ENCODE measurements at regions not wholly inside any gene's neighbourhood (a gene's known extent, or its start where the extent isn't known, plus 50 kb on each side); places are given as distances from the start of the nearest gene placed in this dataset.

- H3K4me3 Mint-ChIP-seq (ENCODE audit: low read depth, unreplicated experiment): no peak overlapping the region
- H3K4me1 Mint-ChIP-seq (ENCODE audit: low read depth, unreplicated experiment): no peaks in the 10 kb centered on the region
- no peak for DNase-seq
- H3K27ac Mint-ChIP-seq (ENCODE audit: unreplicated experiment): no peak overlapping the region
- no peaks in the 10 kb centered on the region for H3K36me3 Mint-ChIP-seq (ENCODE audit: insufficient read depth, unreplicated experiment)
- no TSS peak for BruUV-seq (replicated peaks)
- H3K27me3 Mint-ChIP-seq (ENCODE audit: unreplicated experiment): no peaks in the 10 kb centered on the region
- peaks cover 5% of the 10 kb centered on the region for H3K9me3 Mint-ChIP-seq (ENCODE audit: low read depth, unreplicated experiment)
- TF ChIP-seq CTCF (IDR thresholded peaks at IDR 0.05; ENCODE audit: unreplicated experiment): no peak
- intact Hi-C loops (cut with micrococcal nuclease; ENCODE audit: unreplicated experiment): no loop called here
- CTCF ChIA-PET: no interaction called here
Measured at GRCh38 chrX:1011691-1012283, 200.7 kb downstream of the CRLF2 start.

GRCh38 chrX:1009771-1010170 lies 202.7 kb downstream of the CRLF2 start:
- H3K27me3 Mint-ChIP-seq (ENCODE audit: unreplicated experiment): no peaks in the 10 kb centered on the region
- no peak overlapping the region for H3K4me3 Mint-ChIP-seq (ENCODE audit: low read depth, unreplicated experiment)
- H3K36me3 Mint-ChIP-seq (ENCODE audit: insufficient read depth, unreplicated experiment): no peaks in the 10 kb centered on the region
- no peak overlapping the region for H3K27ac Mint-ChIP-seq (ENCODE audit: unreplicated experiment)
- no TSS peak for BruUV-seq (replicated peaks)
- DNase-seq: no peak
- CTCF ChIA-PET: no interaction called here
- intact Hi-C loops (cut with micrococcal nuclease; ENCODE audit: unreplicated experiment): no loop called here
- TF ChIP-seq CTCF (IDR thresholded peaks at IDR 0.05; ENCODE audit: unreplicated experiment): no peak
- no peaks in the 10 kb centered on the region for H3K4me1 Mint-ChIP-seq (ENCODE audit: low read depth, unreplicated experiment)
- peaks cover 5% of the 10 kb centered on the region for H3K9me3 Mint-ChIP-seq (ENCODE audit: low read depth, unreplicated experiment)

- intact Hi-C loops (cut with micrococcal nuclease; ENCODE audit: unreplicated experiment): no loop called here
- H3K9me3 Mint-ChIP-seq (ENCODE audit: low read depth, unreplicated experiment): peaks cover 4% of the 10 kb centered on the region
- no peaks in the 10 kb centered on the region for H3K27me3 Mint-ChIP-seq (ENCODE audit: unreplicated experiment)
- DNase-seq: no peak
- no peak overlapping the region for H3K4me3 Mint-ChIP-seq (ENCODE audit: low read depth, unreplicated experiment)
- no TSS peak for BruUV-seq (replicated peaks)
- CTCF ChIA-PET: no interaction called here
- H3K4me1 Mint-ChIP-seq (ENCODE audit: low read depth, unreplicated experiment): no peaks in the 10 kb centered on the region
- H3K27ac Mint-ChIP-seq (ENCODE audit: unreplicated experiment): no peak overlapping the region
- TF ChIP-seq CTCF (IDR thresholded peaks at IDR 0.05; ENCODE audit: unreplicated experiment): no peak
- no peaks in the 10 kb centered on the region for H3K36me3 Mint-ChIP-seq (ENCODE audit: insufficient read depth, unreplicated experiment)
Measured at GRCh38 chrX:1006156-1006730, 206.2 kb downstream of the CRLF2 start.

- no peak overlapping the region for H3K4me3 Mint-ChIP-seq (ENCODE audit: low read depth, unreplicated experiment)
- intact Hi-C loops (cut with micrococcal nuclease; ENCODE audit: unreplicated experiment): no loop called here
- no peaks in the 10 kb centered on the region for H3K4me1 Mint-ChIP-seq (ENCODE audit: low read depth, unreplicated experiment)
- peaks cover 4% of the 10 kb centered on the region for H3K9me3 Mint-ChIP-seq (ENCODE audit: low read depth, unreplicated experiment)
- H3K36me3 Mint-ChIP-seq (ENCODE audit: insufficient read depth, unreplicated experiment): no peaks in the 10 kb centered on the region
- BruUV-seq (replicated peaks): no TSS peak
- DNase-seq: no peak
- no peak for TF ChIP-seq CTCF (IDR thresholded peaks at IDR 0.05; ENCODE audit: unreplicated experiment)
- CTCF ChIA-PET: no interaction called here
- no peak overlapping the region for H3K27ac Mint-ChIP-seq (ENCODE audit: unreplicated experiment)
- no peaks in the 10 kb centered on the region for H3K27me3 Mint-ChIP-seq (ENCODE audit: unreplicated experiment)
Measured at GRCh38 chrX:1002611-1003010, 209.8 kb downstream of the CRLF2 start.
